ENCODE measurements at regions not wholly inside any gene's neighbourhood (a gene's known extent, or its start where the extent isn't known, plus 50 kb on each side); places are given as distances from the start of the nearest gene placed in this dataset.

DNA sequence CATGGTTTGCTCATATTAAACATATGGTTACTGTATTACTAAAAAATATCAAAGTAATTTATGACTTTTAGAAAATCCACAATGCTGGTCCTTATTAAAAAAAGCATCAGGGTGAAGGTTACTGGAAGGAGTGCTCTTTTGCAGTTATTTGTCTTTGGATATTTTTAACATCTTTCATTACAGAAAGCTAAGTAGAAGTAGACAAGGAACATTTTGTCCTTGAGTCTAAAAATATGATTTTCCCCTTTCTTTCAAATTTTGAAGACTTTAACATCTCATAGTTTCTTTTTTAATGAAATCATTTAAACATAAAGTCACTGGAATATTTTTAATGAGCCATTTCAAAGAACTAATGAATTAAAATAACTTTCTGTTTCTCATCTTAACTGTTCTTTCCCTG, 110.1 kb upstream of the TNS3 start:
- FAIRE-seq = no peak
- Histone ChIP-seq H3K23ac (ENCODE audit: insufficient read length) (no peak overlapping the region), H2BK20ac (ENCODE audit: low read length) (no peak overlapping the region), H3K14ac (ENCODE audit: insufficient read length) (no peak overlapping the region), H3K4me2 (ENCODE audit: insufficient read depth in 1 of 2, low read depth in 2 of 2, low read length in 2 of 2) (no peak overlapping the region), H3K4me1 (replicated peaks in 1 of 4; ENCODE audit: control insufficient read depth in 3 of 4, insufficient read depth in 4 of 4, low read length in 3 of 4) (no peaks in the 10 kb centered on the region), H3K27ac (ENCODE audit: low read depth, low read length) (no peak overlapping the region), H3K23me2 (ENCODE audit: low read depth, low read length) (no peaks in the 10 kb centered on the region), H3K18ac (ENCODE audit: extremely low read depth, low read length) (no peak overlapping the region), H2AFZ (ENCODE audit: low read length) (no peak overlapping the region), H3K4ac (replicated peaks; ENCODE audit: insufficient read length, low read depth, low read length) (no peak overlapping the region), H3K4me3 (ENCODE audit: extremely low read depth in 1 of 4, insufficient read depth in 2 of 4, low read depth in 3 of 4, low read length in 4 of 4) (no peak overlapping the region), H4K20me1 (replicated peaks in 1 of 2; ENCODE audit: control insufficient read depth in 1 of 2, insufficient read depth in 2 of 2, low read length in 2 of 2) (no peaks in the 10 kb centered on the region), H3K36me3 (ENCODE audit: control insufficient read depth in 2 of 4, insufficient read depth in 4 of 4, low read length in 3 of 4) (no peaks in the 10 kb centered on the region), H2BK15ac (ENCODE audit: low read length) (no peak overlapping the region), H3K27me3 (replicated peaks in 1 of 4; ENCODE audit: control insufficient read depth in 3 of 4, extremely low read depth in 1 of 4, insufficient read depth in 3 of 4, low read length in 3 of 4) (no peaks in the 10 kb centered on the region), H3K9me3 (ENCODE audit: insufficient read depth in 2 of 2, low read depth in 1 of 2, low read length in 1 of 2) (no peaks in the 10 kb centered on the region), H2BK12ac (ENCODE audit: low read depth, low read length) (no peak overlapping the region), H3K79me1 (ENCODE audit: low read depth, low read length) (no peaks in the 10 kb centered on the region), H3K56ac (replicated peaks; ENCODE audit: insufficient read length, low read depth, low read length) (no peak overlapping the region), H4K8ac (ENCODE audit: extremely low read depth, insufficient read depth, low read length) (no peak overlapping the region), H2BK120ac (replicated peaks; ENCODE audit: low read depth, low read length) (no peak overlapping the region), H3K79me2 (ENCODE audit: control insufficient read depth in 1 of 2, insufficient read depth in 2 of 2, low read length in 2 of 2) (no peaks in the 10 kb centered on the region), H2AK5ac (ENCODE audit: low read depth, low read length) (no peak overlapping the region), H3K9ac (replicated peaks in 1 of 4; ENCODE audit: extremely low read depth in 1 of 4, low read depth in 3 of 4, low read length in 3 of 4) (no peak overlapping the region), H4K91ac (replicated peaks; ENCODE audit: insufficient read length, low read length) (no peak overlapping the region), H4K5ac (ENCODE audit: insufficient read length, low read depth, low read length) (no peak overlapping the region), H2BK5ac (ENCODE audit: low read depth, low read length) (no peak overlapping the region)
- DNase-seq (ENCODE audit: low read depth in 1 of 2, low spot score in 2 of 2) = no peak
- CTCF ChIA-PET (ENCODE audit: partially characterized antibody) = no interaction called here
- POLR2A ChIA-PET (ENCODE audit: partially characterized antibody) = no interaction called here
- TF ChIP-seq, protein P1, sequence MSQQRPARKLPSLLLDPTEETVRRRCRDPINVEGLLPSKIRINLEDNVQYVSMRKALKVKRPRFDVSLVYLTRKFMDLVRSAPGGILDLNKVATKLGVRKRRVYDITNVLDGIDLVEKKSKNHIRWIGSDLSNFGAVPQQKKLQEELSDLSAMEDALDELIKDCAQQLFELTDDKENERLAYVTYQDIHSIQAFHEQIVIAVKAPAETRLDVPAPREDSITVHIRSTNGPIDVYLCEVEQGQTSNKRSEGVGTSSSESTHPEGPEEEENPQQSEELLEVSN (IDR thresholded peaks at IDR 0.05) = no peak
- TF ChIP-seq TBP (IDR thresholded peaks at IDR 0.05; ENCODE audit: low read depth, low read length) (no peak), SP1 (IDR thresholded peaks at IDR 0.05; ENCODE audit: low read depth, low read length) (no peak), CEBPB (IDR thresholded peaks at IDR 0.05; ENCODE audit: low read depth, low read length) (no peak), RAD21 (IDR thresholded peaks at IDR 0.05 in 1 of 2, conservative IDR thresholded peaks at IDR 0.05 in 1 of 2; ENCODE audit: low read depth in 2 of 2, low read length in 2 of 2) (no peak), BCL11A (IDR thresholded peaks at IDR 0.05; ENCODE audit: low read depth in 2 of 2, low read length in 2 of 2) (no peak)
